ENCODE measurements at regions not wholly inside any gene's neighbourhood (a gene's known extent, or its start where the extent isn't known, plus 50 kb on each side); places are given as distances from the start of the nearest gene placed in this dataset.

GRCh38 chrX:42420426-42420825 is 357.5 kb downstream of the PPP1R2C start:
- Histone ChIP-seq H3K9me3 (no peaks in the 10 kb centered on the region), H3K27me3 (peaks cover 0 to 5% (median 0%) of the 10 kb centered on the region in 7 donors), H3K27ac (no peak overlapping the region), H3K4me1 (no peaks in the 10 kb centered on the region), H3K4me3 (no peak overlapping the region), H3K36me3 (no peaks in the 10 kb centered on the region)
- DNase-seq, result no peak
- intact Hi-C loops (cut with DNase I), result no loop called here
- TF ChIP-seq CTCF (IDR thresholded peaks at IDR 0.05), result no peak
- ATAC-seq, result no peak
- 86 to 93% methylated on average over 4 of the region's 4 CpGs for WGBS, 2 donors

GRCh38 chrX:42415636-42416035 is 362.3 kb downstream of the PPP1R2C start:
- WGBS, 2 donors, result 62 to 69% methylated on average over 2 of the region's 2 CpGs

GRCh38 chrX:42414057-42414456 is 363.9 kb downstream of the PPP1R2C start:
- Histone ChIP-seq H3K9me3 (peaks cover 0 to 21% (median 0%) of the 10 kb centered on the region in 11 donors), H3K4me1 (no peaks in the 10 kb centered on the region), H3K36me3 (no peaks in the 10 kb centered on the region), H3K4me3 (no peak overlapping the region), H3K27me3 (peaks cover 0 to 2% (median 0%) of the 10 kb centered on the region in 7 donors), H3K27ac (no peak overlapping the region)
- intact Hi-C loops (cut with DNase I), result no loop called here
- no peak for ATAC-seq
- WGBS, 2 donors, result 92 to 96% methylated on average over 5 of the region's 5 CpGs
- TF ChIP-seq CTCF (IDR thresholded peaks at IDR 0.05), result no peak
- no peak for DNase-seq

More at GRCh38 chrX:42415636-42416035, 362.3 kb downstream of the PPP1R2C start:
- TF ChIP-seq CTCF (IDR thresholded peaks at IDR 0.05), result no peak
- DNase-seq, result no peak
- peaks cover 0 to 2% (median 0%) of the 10 kb centered on the region in 7 donors for H3K27me3 ChIP-seq
- H3K9me3 ChIP-seq, result peaks cover 0 to 17% (median 0%) of the 10 kb centered on the region in 11 donors
- no peaks in the 10 kb centered on the region for H3K4me1 ChIP-seq
- no peak overlapping the region for H3K27ac ChIP-seq
- intact Hi-C loops (cut with DNase I), result no loop called here
- H3K4me3 ChIP-seq, result no peak overlapping the region
- ATAC-seq, result no peak
- H3K36me3 ChIP-seq, result no peaks in the 10 kb centered on the region

- WGBS, 2 donors, result 59 to 70% methylated on average over 2 of the region's 2 CpGs
- H3K9me3 ChIP-seq, result no peaks in the 10 kb centered on the region
- no peak overlapping the region for H3K27ac ChIP-seq
- no peak overlapping the region for H3K4me3 ChIP-seq
- intact Hi-C loops (cut with DNase I), result no loop called here
- ATAC-seq (no peak), DNase-seq (no peak)
- no peaks in the 10 kb centered on the region for H3K36me3 ChIP-seq
- no peak for TF ChIP-seq CTCF (IDR thresholded peaks at IDR 0.05)
- H3K27me3 ChIP-seq, result peaks cover 0 to 13% (median 0%) of the 10 kb centered on the region in 7 donors
- H3K4me1 ChIP-seq, result no peaks in the 10 kb centered on the region
Measured at GRCh38 chrX:42399632-42400024, 378.3 kb downstream of the PPP1R2C start.

Data from heart right ventricle (tissue), 16 donors.